OCI-LY1 (cell line): ENCODE measurements at regions not wholly inside any gene's neighbourhood (a gene's known extent, or its start where the extent isn't known, plus 50 kb on each side); places are given as distances from the start of the nearest gene placed in this dataset.
A peak's percentile ranks its signal among the peaks of the same experiment; 100 is the strongest.

Source experiments
- H2AFZ ChIP-seq: fragments of 200-600 bp; sonication (generic), shearing (Covaris generic); 2 replicates; pipeline ENCODE4 v1.6.0; 2014; ENCODE audit warnings: antibody characterized with exemption, mild to moderate bottlenecking, low read length
- H3F3A ChIP-seq: fragments of 200-600 bp; sonication (generic), shearing (Covaris generic); 2 replicates; pipeline ENCODE4 v1.6.0; 2014; ENCODE audit warnings: mild to moderate bottlenecking, antibody characterized with exemption, low read length, moderate library complexity; ENCODE audit not compliant: insufficient read depth
- H3K27ac ChIP-seq: fragments of 200-600 bp; sonication (generic); 2 replicates; pipeline ENCODE4 v1.5.1; 2014; ENCODE audit warnings: low read length, mixed run types, mild to moderate bottlenecking, low read depth; ENCODE audit not compliant: poor library complexity, severe bottlenecking
- H3K27me3 ChIP-seq: fragments of 200-600 bp; sonication (generic); 2 replicates; pipeline ENCODE4 v1.6.0; 2014; ENCODE audit warnings: antibody characterized with exemption, mild to moderate bottlenecking, low read length, moderate library complexity; ENCODE audit not compliant: insufficient read depth
- H3K36me3 ChIP-seq: fragments of 200-600 bp; sonication (generic); 2 replicates; pipeline ENCODE4 v1.6.1; 2014; ENCODE audit warnings: mild to moderate bottlenecking, antibody characterized with exemption, low read length, moderate library complexity, mixed read lengths; ENCODE audit not compliant: insufficient read depth
- H3K4me1 ChIP-seq: fragments of 200-600 bp; sonication (generic); 2 replicates; pipeline ENCODE4 v1.5.1; 2014; ENCODE audit warnings: mild to moderate bottlenecking, low read length, moderate library complexity; ENCODE audit not compliant: insufficient read depth, severe bottlenecking
- H3K4me2 ChIP-seq: fragments of 200-600 bp; sonication (generic), shearing (Covaris generic); 2 replicates; pipeline ENCODE4 v1.6.1; 2014; ENCODE audit warnings: low read length
- H3K4me3 ChIP-seq: fragments of 200-600 bp; sonication (generic); 2 replicates; pipeline ENCODE4 v1.5.1; 2014; ENCODE audit warnings: low read length, low read depth, mild to moderate bottlenecking, mixed read lengths; ENCODE audit not compliant: poor library complexity, severe bottlenecking
- H3K79me2 ChIP-seq: fragments of 200-600 bp; shearing (Covaris generic); 2 replicates; pipeline ENCODE4 v1.6.1; 2016; ENCODE audit warnings: mixed run types, low read length, mixed read lengths; ENCODE audit not compliant: insufficient read depth
- H3K9ac ChIP-seq: fragments of 200-600 bp; sonication (generic), shearing (Covaris generic); 2 replicates; pipeline ENCODE4 v1.6.1; 2014; ENCODE audit warnings: mild to moderate bottlenecking, low read length, mixed read lengths
- H3K9me2 ChIP-seq: fragments of 200-600 bp; sonication (generic), shearing (Covaris generic); 2 replicates; pipeline ENCODE4 v1.6.1; 2014; ENCODE audit warnings: low read depth, mild to moderate bottlenecking, low read length, mixed read lengths
- H3K9me3 ChIP-seq: fragments of 200-600 bp; shearing (Covaris generic); 2 replicates; pipeline ENCODE4 v1.6.1; 2014; ENCODE audit warnings: low read length, mixed read lengths
- H4K20me1 ChIP-seq: fragments of 200-600 bp; sonication (generic), shearing (Covaris generic); 2 replicates; pipeline ENCODE4 v1.6.0; 2016; ENCODE audit warnings: mild to moderate bottlenecking, low read length; ENCODE audit not compliant: insufficient read depth
- CTCF ChIP-seq: fragments of 200-600 bp; sonication (generic), shearing (Covaris generic); IDR thresholded peaks from 2 replicates; pipeline ENCODE4 v1.5.1; 2017; ENCODE audit warnings: mild to moderate bottlenecking, antibody characterized with exemption, low read length, moderate library complexity, mixed read lengths
- EZH2 ChIP-seq: fragments of 200-600 bp; sonication (generic), shearing (Covaris generic); IDR thresholded peaks from 2 replicates; pipeline ENCODE4 v1.8.0; 2017; ENCODE audit warnings: borderline replicate concordance, mixed run types, mild to moderate bottlenecking, antibody characterized with exemption, low read length, moderate library complexity, mixed read lengths

- H3K79me2 ChIP-seq: no peaks in the 10 kb centered on the region
- H3F3A ChIP-seq: no peaks in the 10 kb centered on the region
- TF ChIP-seq CTCF: no peak
- no peak for TF ChIP-seq EZH2
- no peaks in the 10 kb centered on the region for H3K4me1 ChIP-seq
- no peaks in the 10 kb centered on the region for H4K20me1 ChIP-seq
- no peak overlapping the region for H3K4me3 ChIP-seq
- no peak overlapping the region for H2AFZ ChIP-seq
- H3K27me3 ChIP-seq: no peaks in the 10 kb centered on the region
- no peaks in the 10 kb centered on the region for H3K9me2 ChIP-seq
- no peaks in the 10 kb centered on the region for H3K36me3 ChIP-seq
- H3K9ac ChIP-seq: no peak overlapping the region
- no peak overlapping the region for H3K4me2 ChIP-seq
- H3K9me3 ChIP-seq: no peaks in the 10 kb centered on the region
- H3K27ac ChIP-seq: no peak overlapping the region
Measured at GRCh38 chr3:152559246-152559645, 275.7 kb upstream of the P2RY1 start.

- no peaks in the 10 kb centered on the region for H4K20me1 ChIP-seq
- H3K27me3 ChIP-seq: no peaks in the 10 kb centered on the region
- H3K4me3 ChIP-seq: no peak overlapping the region
- H3K9ac ChIP-seq: no peak overlapping the region
- no peaks in the 10 kb centered on the region for H3K4me1 ChIP-seq
- H3K9me3 ChIP-seq: no peaks in the 10 kb centered on the region
- H3K79me2 ChIP-seq: no peaks in the 10 kb centered on the region
- H3K9me2 ChIP-seq: no peaks in the 10 kb centered on the region
- no peak for TF ChIP-seq EZH2
- TF ChIP-seq CTCF: no peak
- no peak overlapping the region for H3K4me2 ChIP-seq
- no peak overlapping the region for H2AFZ ChIP-seq
- no peaks in the 10 kb centered on the region for H3F3A ChIP-seq
- no peaks in the 10 kb centered on the region for H3K36me3 ChIP-seq
- H3K27ac ChIP-seq: no peak overlapping the region
Measured at GRCh38 chr3:152564459-152564858, 270.5 kb upstream of the P2RY1 start.

GRCh38 chr3:152574461-152575079 is 260.4 kb upstream of the P2RY1 start:
- TF ChIP-seq CTCF (peak; percentile 74), EZH2 (no peak)

More at GRCh38 chr3:152574461-152575079, 260.4 kb upstream of the P2RY1 start:
- Histone ChIP-seq H2AFZ (no peak overlapping the region), H3K27me3 (no peaks in the 10 kb centered on the region), H3K9me3 (no peaks in the 10 kb centered on the region), H3K27ac (no peak overlapping the region), H3K4me3 (no peak overlapping the region), H3K4me2 (no peak overlapping the region), H3K9me2 (no peaks in the 10 kb centered on the region), H3K79me2 (no peaks in the 10 kb centered on the region), H3K36me3 (no peaks in the 10 kb centered on the region), H4K20me1 (no peaks in the 10 kb centered on the region), H3K4me1 (no peaks in the 10 kb centered on the region), H3F3A (no peaks in the 10 kb centered on the region), H3K9ac (no peak overlapping the region)
